A549 (cell line): ENCODE measurements at regions not wholly inside any gene's neighbourhood (a gene's known extent, or its start where the extent isn't known, plus 50 kb on each side); places are given as distances from the start of the nearest gene placed in this dataset.

Experiments
- ATAC-seq, 2 experiments: fragments of 200-7000 bp in 1 of 2; fragments of >200 bp in 1 of 2; cut with Nextera tagmentation in 1 of 2; cut with Tn5 transposase in 1 of 2; 3 replicates each; pipeline versions ENCODE4 v1.8.0 to v1.9.1; 2018 to 2020; ENCODE audit warnings: mild to moderate bottlenecking in 1 of 2, moderate library complexity in 1 of 2
- CTCF ChIA-PET: fragments of 300-600 bp; sonication (Branson Sonifier 250); formaldehyde crosslinking; extraction: SDS; loops from one replicate; lab custom pipeline; 2021; ENCODE audit warnings: antibody characterized with exemption, inconsistent platforms; lab: Yijun Ruan, JAX
- POLR2A ChIA-PET: fragments of 350-600 bp; formaldehyde crosslinking; extraction: SDS; loops from one replicate; lab custom pipeline; 2021; ENCODE audit warnings: antibody characterized with exemption, inconsistent platforms; lab: Yijun Ruan, JAX
- DNase-seq, 2 experiments: peaks; one replicate each; pipeline versions ENCODE4 v3.0.0 to v3.0.0-alpha.2; 2011 to 2016; ENCODE audit warnings: low read depth in 1 of 2, low spot score in 1 of 2
- FAIRE-seq: peaks from 2 replicates; lab custom pipeline; 2011; peaks lifted over from hg19 to GRCh38; lab: Jason Lieb, UNC
- H3K27ac ChIP-seq, 2 experiments: fragments of >200 bp; sonication (Bioruptor Twin); formaldehyde crosslinking; 3 replicates each; pipeline ENCODE4 v1.5.1; 2016 to 2017
- H3K4me1 ChIP-seq: fragments of >200 bp; sonication (Bioruptor Twin); formaldehyde crosslinking; 3 replicates; pipeline ENCODE4 v1.6.1; 2016
- H3K4me2 ChIP-seq: fragments of >200 bp; sonication (Bioruptor Twin); formaldehyde crosslinking; 3 replicates; pipeline ENCODE4 v1.6.1; 2016
- H3K4me3 ChIP-seq: fragments of >200 bp; sonication (Bioruptor Twin); formaldehyde crosslinking; 3 replicates; pipeline ENCODE4 v1.5.1; 2016
- H3K9me3 ChIP-seq: fragments of >200 bp; sonication (Bioruptor Twin); formaldehyde crosslinking; 3 replicates; pipeline ENCODE4 v1.6.1; 2016
- CBX8 ChIP-seq: fragments of 200-600 bp; sonication (generic); IDR thresholded peaks from 2 replicates; pipeline ENCODE4 v1.6.1; 2016
- CHD4 ChIP-seq: fragments of 200-600 bp; sonication (generic); IDR thresholded peaks from 2 replicates; pipeline ENCODE4 v1.6.1; 2016; ENCODE audit warnings: antibody characterized with exemption, mild to moderate bottlenecking, borderline replicate concordance
- EP300 ChIP-seq, 2 experiments: fragments of >200 bp; sonication (Bioruptor Twin); formaldehyde crosslinking; IDR thresholded peaks; 2 replicates in 1 of 2; 3 replicates in 1 of 2; pipeline ENCODE4 v1.6.1; 2016 to 2017
- FOSL2 ChIP-seq, 2 experiments: fragments of 450-650 bp in 1 of 2; fragments of >200 bp in 1 of 2; sonication (Bioruptor Twin) in 1 of 2; formaldehyde crosslinking; IDR thresholded peaks; 2 replicates each; pipeline versions ENCODE4 v1.5.0 to v1.6.1; 2016 to 2020; ENCODE audit warnings: mild to moderate bottlenecking in 1 of 2, moderate library complexity in 1 of 2
- FOXS1 ChIP-seq: fragments of 250-450 bp; sonication (Bioruptor Pico); IDR thresholded peaks from 2 replicates; pipeline ENCODE4 v1.5.0; 2020; ENCODE audit warnings: mild to moderate bottlenecking, moderate library complexity
- GATA3 ChIP-seq: IDR thresholded peaks from 2 replicates; pipeline ENCODE4 v1.6.1; 2012; ENCODE audit warnings: borderline replicate concordance
- HEYL ChIP-seq: fragments of 250-450 bp; sonication (Bioruptor Pico); IDR thresholded peaks from 2 replicates; pipeline ENCODE4 v1.8.0; 2021; ENCODE audit warnings: mild to moderate bottlenecking, moderate library complexity
- HOXB5 ChIP-seq: fragments of 250-450 bp; sonication (Bioruptor Pico); IDR thresholded peaks from 2 replicates; pipeline ENCODE4 v1.5.0; 2020; ENCODE audit warnings: mild to moderate bottlenecking, moderate library complexity
- JUN ChIP-seq, 2 experiments: fragments of >200 bp; sonication (Bioruptor Twin); formaldehyde crosslinking; IDR thresholded peaks; 2 replicates in 1 of 2; 3 replicates in 1 of 2; pipeline ENCODE4 v1.6.1; 2016 to 2017
- MAZ ChIP-seq: fragments of 150-350 bp; IDR thresholded peaks from 2 replicates; pipeline ENCODE4 v1.6.1; 2014; ENCODE audit warnings: antibody characterized with exemption, low read depth, low read length, borderline replicate concordance
- NFE2L2 ChIP-seq: fragments of 150-350 bp; conservative IDR thresholded peaks from 2 replicates; pipeline ENCODE4 v1.6.1; 2014; ENCODE audit warnings: low read length
- POLR2AphosphoS2 ChIP-seq: conservative IDR thresholded peaks from 2 replicates; pipeline ENCODE4 v1.6.1; 2012; ENCODE audit warnings: low read length, improper control_type of control experiment, inconsistent platforms
- RAD21 ChIP-seq, 2 experiments: fragments of >200 bp in 1 of 2; sonication (Bioruptor Twin) in 1 of 2; formaldehyde crosslinking in 1 of 2; IDR thresholded peaks in 1 of 2; conservative IDR thresholded peaks in 1 of 2; 2 replicates in 1 of 2; 3 replicates in 1 of 2; pipeline ENCODE4 v1.6.1; 2012 to 2018; ENCODE audit warnings: inconsistent platforms in 1 of 2
- RCOR1 ChIP-seq: fragments of 150-350 bp; IDR thresholded peaks from 2 replicates; pipeline ENCODE4 v1.6.1; 2014; ENCODE audit warnings: antibody characterized with exemption, low read length, low read depth
- RFX5 ChIP-seq: fragments of 450-650 bp; IDR thresholded peaks from 2 replicates; pipeline ENCODE4 v1.7.1; 2014; ENCODE audit warnings: antibody characterized with exemption, mild to moderate bottlenecking, moderate library complexity
- SMC3 ChIP-seq: fragments of >200 bp; sonication (Bioruptor Twin); formaldehyde crosslinking; IDR thresholded peaks from 3 replicates; pipeline ENCODE4 v1.6.1; 2018; ENCODE audit warnings: inconsistent platforms
- SREBF2 ChIP-seq: fragments of 450-650 bp; IDR thresholded peaks from 2 replicates; pipeline ENCODE4 v1.6.1; 2014; ENCODE audit warnings: mild to moderate bottlenecking, moderate library complexity
- TFCP2L1 ChIP-seq: fragments of 250-450 bp; sonication (Bioruptor Pico); IDR thresholded peaks from 2 replicates; pipeline ENCODE4 v1.5.0; 2021; ENCODE audit warnings: mild to moderate bottlenecking
- ZC3H11A ChIP-seq: fragments of 450-650 bp; IDR thresholded peaks from 2 replicates; pipeline ENCODE4 v1.6.1; 2014; ENCODE audit warnings: antibody characterized with exemption, mild to moderate bottlenecking
- ZFP36 ChIP-seq: fragments of 450-650 bp; IDR thresholded peaks from 2 replicates; pipeline ENCODE4 v1.6.1; 2014; ENCODE audit warnings: borderline replicate concordance; ENCODE audit not compliant: partially characterized antibody
- WGBS: methylation state at CpG from one replicate; pipeline ENCODE4 v1.1.6; 2017; ENCODE audit errors: missing lambda C conversion rate; 5-methylcytosine and 5-hydroxymethylcytosine counted together
- TF ChIP-seq, protein P1 (sequence below): fragments of >200 bp; sonication (Bioruptor Twin); formaldehyde crosslinking; IDR thresholded peaks from 2 replicates; pipeline ENCODE4 v1.6.1; 2016
- TF ChIP-seq, protein P2 (sequence below): fragments of 250-450 bp; sonication (Bioruptor Pico); IDR thresholded peaks from 2 replicates; pipeline ENCODE4 v1.5.0; 2020; ENCODE audit warnings: low read depth, mild to moderate bottlenecking, moderate library complexity
- TF ChIP-seq, protein P3 (sequence below): IDR thresholded peaks from 2 replicates; pipeline ENCODE4 v1.6.1; 2012
- TF ChIP-seq, protein P4 (sequence below): IDR thresholded peaks from 2 replicates; pipeline ENCODE4 v1.6.1; 2012

DNA sequence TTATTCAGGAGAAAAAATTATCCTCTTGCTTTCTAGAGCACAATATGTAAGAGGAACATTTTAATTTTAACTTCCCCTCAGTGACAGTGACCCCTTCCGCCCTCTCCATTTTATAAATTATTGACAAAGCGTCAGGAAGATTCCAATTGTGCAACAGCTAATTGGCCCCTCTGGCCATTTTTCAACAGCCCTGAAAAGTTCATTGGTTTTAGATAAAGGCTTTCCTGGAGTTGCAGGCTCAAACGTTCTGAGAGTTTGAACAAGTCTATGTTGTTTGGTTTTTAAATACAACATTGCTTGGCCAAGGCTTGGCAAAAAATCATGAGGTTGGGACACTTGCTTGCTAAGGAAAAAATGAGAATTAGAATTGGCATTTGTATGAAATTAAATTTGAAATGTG, 422.2 kb upstream of the ANKRD30A start:
- Histone ChIP-seq H3K4me2 (no peak overlapping the region), H3K4me1 (no peaks in the 10 kb centered on the region), H3K27ac (no peak overlapping the region), H3K4me3 (no peak overlapping the region), H3K9me3 (peaks cover 7% of the 10 kb centered on the region; the same call in 1 of the 3 replicates)
- DNase-seq (no peak), FAIRE-seq (no peak), ATAC-seq (no peak)
- CTCF ChIA-PET, result no interaction called here
- POLR2A ChIA-PET, result no interaction called here
- TF ChIP-seq EP300 (IDR thresholded peaks at IDR 0.05) (no peak), SMC3 (no peak), CHD4 (no peak), SREBF2 (no peak), RAD21 (conservative IDR thresholded peaks at IDR 0.05 in 1 of 2, IDR thresholded peaks at IDR 0.05 in 1 of 2) (no peak), RFX5 (no peak), TFCP2L1 (CRISPR knock-in tag) (no peak), RCOR1 (no peak), FOSL2 (IDR thresholded peaks at IDR 0.05) (no peak), FOSL2 (CRISPR knock-in tag; IDR thresholded peaks at IDR 0.05) (no peak), GATA3 (no peak), ZFP36 (no peak), POLR2AphosphoS2 (no peak)
- TF ChIP-seq, protein P1, sequence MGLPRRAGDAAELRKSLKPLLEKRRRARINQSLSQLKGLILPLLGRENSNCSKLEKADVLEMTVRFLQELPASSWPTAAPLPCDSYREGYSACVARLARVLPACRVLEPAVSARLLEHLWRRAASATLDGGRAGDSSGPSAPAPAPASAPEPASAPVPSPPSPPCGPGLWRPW, result no peak
- TF ChIP-seq, protein P2, sequence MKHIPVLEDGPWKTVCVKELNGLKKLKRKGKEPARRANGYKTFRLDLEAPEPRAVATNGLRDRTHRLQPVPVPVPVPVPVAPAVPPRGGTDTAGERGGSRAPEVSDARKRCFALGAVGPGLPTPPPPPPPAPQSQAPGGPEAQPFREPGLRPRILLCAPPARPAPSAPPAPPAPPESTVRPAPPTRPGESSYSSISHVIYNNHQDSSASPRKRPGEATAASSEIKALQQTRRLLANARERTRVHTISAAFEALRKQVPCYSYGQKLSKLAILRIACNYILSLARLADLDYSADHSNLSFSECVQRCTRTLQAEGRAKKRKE, result no peak
- TF ChIP-seq, protein P3, sequence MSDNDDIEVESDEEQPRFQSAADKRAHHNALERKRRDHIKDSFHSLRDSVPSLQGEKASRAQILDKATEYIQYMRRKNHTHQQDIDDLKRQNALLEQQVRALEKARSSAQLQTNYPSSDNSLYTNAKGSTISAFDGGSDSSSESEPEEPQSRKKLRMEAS, result no peak
- TF ChIP-seq, protein P4, sequence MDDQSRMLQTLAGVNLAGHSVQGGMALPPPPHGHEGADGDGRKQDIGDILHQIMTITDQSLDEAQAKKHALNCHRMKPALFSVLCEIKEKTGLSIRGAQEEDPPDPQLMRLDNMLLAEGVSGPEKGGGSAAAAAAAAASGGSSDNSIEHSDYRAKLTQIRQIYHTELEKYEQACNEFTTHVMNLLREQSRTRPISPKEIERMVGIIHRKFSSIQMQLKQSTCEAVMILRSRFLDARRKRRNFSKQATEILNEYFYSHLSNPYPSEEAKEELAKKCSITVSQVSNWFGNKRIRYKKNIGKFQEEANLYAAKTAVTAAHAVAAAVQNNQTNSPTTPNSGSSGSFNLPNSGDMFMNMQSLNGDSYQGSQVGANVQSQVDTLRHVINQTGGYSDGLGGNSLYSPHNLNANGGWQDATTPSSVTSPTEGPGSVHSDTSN, result no peak
- whole genome bisulfite sequencing, result 48% methylated on average over 3 of the region's 3 CpGs

DNA sequence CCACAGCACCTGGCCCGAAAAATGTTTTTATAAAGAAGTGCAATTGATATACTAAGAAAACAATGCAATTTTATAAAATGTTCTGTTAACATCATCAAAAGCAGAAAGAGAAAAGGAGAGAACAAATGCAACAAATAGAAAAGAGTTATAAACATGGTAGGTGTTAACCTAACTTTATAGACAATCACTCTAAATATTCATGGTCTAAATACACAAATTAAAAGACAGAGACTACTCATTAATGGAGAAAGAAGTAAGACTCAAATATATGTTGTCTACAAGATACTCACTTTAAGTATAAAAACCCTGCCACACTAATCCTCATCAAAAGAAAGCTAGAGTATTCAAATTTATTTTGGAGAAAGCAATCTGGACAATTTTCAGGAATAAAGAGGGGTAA, 425.3 kb upstream of the ANKRD30A start:
- 44% methylated on average over 1 of the region's 1 CpG for WGBS
- DNase-seq, result no peak
- H3K4me3 ChIP-seq, result no peak overlapping the region
- TF ChIP-seq NFE2L2, result no peak
- TF ChIP-seq CBX8, result no peak
- TF ChIP-seq FOXS1 (CRISPR knock-in tag), result no peak
- TF ChIP-seq ZFP36, result no peak
- TF ChIP-seq TFCP2L1 (CRISPR knock-in tag), result no peak
- no peak for TF ChIP-seq ZC3H11A
- no peak for TF ChIP-seq MAZ
- no peak for TF ChIP-seq HEYL (CRISPR knock-in tag)
- TF ChIP-seq JUN (IDR thresholded peaks at IDR 0.05), result no peak
- TF ChIP-seq HOXB5, result no peak
- TF ChIP-seq, protein P2, result no peak
- TF ChIP-seq, protein P4, result no peak
- no peak for TF ChIP-seq RAD21 (conservative IDR thresholded peaks at IDR 0.05 in 1 of 2, IDR thresholded peaks at IDR 0.05 in 1 of 2)
- TF ChIP-seq, all 56 proteins: peak for 0
- Histone ChIP-seq H3K4me1 (no peaks in the 10 kb centered on the region), H3K27ac (no peak overlapping the region), H3K9me3 (peaks cover 7% of the 10 kb centered on the region; the same call in 1 of the 3 replicates), H3K4me2 (no peak overlapping the region)
- CTCF ChIA-PET, result interaction anchor here (0.7 kb wide), 1 partner anchor 78 kb away, joined by 3 read pairs; no protein-coding TSS in a partner anchor
- POLR2A ChIA-PET, result no interaction called here
- no peak for ATAC-seq
- FAIRE-seq, result no peak
